ENCODE measurements at regions not wholly inside any gene's neighbourhood (a gene's known extent, or its start where the extent isn't known, plus 50 kb on each side); places are given as distances from the start of the nearest gene placed in this dataset.
"Not testable (repeated sequence)": the region's sequence is repeated elsewhere in the genome, so short reads cannot be mapped to it uniquely, and the experiment has no call there.

- DNase-seq: no peak
Observed at GRCh38 chr17:68142595-68142994, 105.2 kb upstream of the AMZ2 start.

GRCh38 chr17:68143425-68143824 lies 104.4 kb upstream of the AMZ2 start:
- no peak for DNase-seq

GRCh38 chr17:68145088-68145487 lies 102.8 kb upstream of the AMZ2 start:
- no peak for DNase-seq

- DNase-seq: no peak
Observed at GRCh38 chr17:68148936-68149335, 98.9 kb upstream of the AMZ2 start.

- DNase-seq: no peak
Observed at GRCh38 chr17:68152161-68152571, 95.7 kb upstream of the AMZ2 start.

- DNase-seq: no peak
Observed at GRCh38 chr17:68155692-68156091, 92.2 kb upstream of the AMZ2 start.

GRCh38 chr17:68161644-68162428 lies 86.0 kb upstream of the AMZ2 start:
- DNase-seq: no peak

- DNase-seq: not testable (repeated sequence)
Observed at GRCh38 chr17:68168273-68169164, 79.3 kb upstream of the AMZ2 start.

GRCh38 chr17:68169165-68169821 lies 78.5 kb upstream of the AMZ2 start:
- DNase-seq: not testable (repeated sequence)

- DNase-seq: no peak
Observed at GRCh38 chr17:68169840-68170239, 78.0 kb upstream of the AMZ2 start.

- DNase-seq: no peak
Observed at GRCh38 chr17:68170246-68170645, 77.6 kb upstream of the AMZ2 start.

- DNase-seq: peak; percentile 72
Observed at GRCh38 chr17:68172461-68172954, 75.3 kb upstream of the AMZ2 start.

GRCh38 chr17:68175416-68175815 lies 72.4 kb upstream of the AMZ2 start:
- no peak for DNase-seq

GRCh38 chr17:68175905-68176304 lies 71.9 kb upstream of the AMZ2 start:
- DNase-seq: no peak

GRCh38 chr17:68176718-68177117 lies 71.1 kb upstream of the AMZ2 start:
- DNase-seq: no peak

GRCh38 chr17:68178831-68179230 lies 69.0 kb upstream of the AMZ2 start:
- DNase-seq: no peak

GRCh38 chr17:68179236-68179925 lies 68.5 kb upstream of the AMZ2 start:
- DNase-seq: no peak

GRCh38 chr17:68179926-68180285 lies 67.9 kb upstream of the AMZ2 start:
- DNase-seq: no peak

GRCh38 chr17:68182011-68182306 lies 65.9 kb upstream of the AMZ2 start:
- no peak for DNase-seq

- peak; percentile 58 for DNase-seq
Observed at GRCh38 chr17:68182940-68183551, 64.8 kb upstream of the AMZ2 start.

- no peak for DNase-seq
Observed at GRCh38 chr17:68184141-68184571, 63.7 kb upstream of the AMZ2 start.

- peak; percentile 58 for DNase-seq
Observed at GRCh38 chr17:68184816-68185436, 62.9 kb upstream of the AMZ2 start.
